AG04449 (cell line): ENCODE measurements at regions not wholly inside any gene's neighbourhood (a gene's known extent, or its start where the extent isn't known, plus 50 kb on each side); places are given as distances from the start of the nearest gene placed in this dataset.

Source experiments
- CTCF ChIA-PET: fragments of 350-600 bp; formaldehyde crosslinking; extraction: SDS; loops from one replicate; lab custom pipeline; 2021; ENCODE audit warnings: antibody characterized with exemption; lab: Yijun Ruan, JAX
- POLR2A ChIA-PET: fragments of 400-600, 350-600 bp; formaldehyde crosslinking; extraction: SDS; loops from one replicate; lab custom pipeline; 2020; ENCODE audit warnings: antibody characterized with exemption, inconsistent platforms; lab: Yijun Ruan, JAX
- DNase-seq: peaks from one replicate; pipeline ENCODE4 v3.0.0-alpha.2; 2010; ENCODE audit warnings: low read depth, low spot score
- H3K4me3 ChIP-seq: 2 replicates; pipeline ENCODE4 v1.5.1; 2011; ENCODE audit warnings: low read depth, mild to moderate bottlenecking, control low read depth, low read length
- TF ChIP-seq, protein P1 (sequence below): IDR thresholded peaks from one replicate; pipeline ENCODE4 v1.5.1; 2011; ENCODE audit warnings: mild to moderate bottlenecking, moderate library complexity, low read length, control low read depth, inconsistent platforms; ENCODE audit not compliant: insufficient read depth; ENCODE audit errors: missing control alignments

- CTCF ChIA-PET, result no interaction called here
- DNase-seq, result no peak
- POLR2A ChIA-PET, result no interaction called here
- H3K4me3 ChIP-seq, result no peak overlapping the region
- TF ChIP-seq, protein P1, sequence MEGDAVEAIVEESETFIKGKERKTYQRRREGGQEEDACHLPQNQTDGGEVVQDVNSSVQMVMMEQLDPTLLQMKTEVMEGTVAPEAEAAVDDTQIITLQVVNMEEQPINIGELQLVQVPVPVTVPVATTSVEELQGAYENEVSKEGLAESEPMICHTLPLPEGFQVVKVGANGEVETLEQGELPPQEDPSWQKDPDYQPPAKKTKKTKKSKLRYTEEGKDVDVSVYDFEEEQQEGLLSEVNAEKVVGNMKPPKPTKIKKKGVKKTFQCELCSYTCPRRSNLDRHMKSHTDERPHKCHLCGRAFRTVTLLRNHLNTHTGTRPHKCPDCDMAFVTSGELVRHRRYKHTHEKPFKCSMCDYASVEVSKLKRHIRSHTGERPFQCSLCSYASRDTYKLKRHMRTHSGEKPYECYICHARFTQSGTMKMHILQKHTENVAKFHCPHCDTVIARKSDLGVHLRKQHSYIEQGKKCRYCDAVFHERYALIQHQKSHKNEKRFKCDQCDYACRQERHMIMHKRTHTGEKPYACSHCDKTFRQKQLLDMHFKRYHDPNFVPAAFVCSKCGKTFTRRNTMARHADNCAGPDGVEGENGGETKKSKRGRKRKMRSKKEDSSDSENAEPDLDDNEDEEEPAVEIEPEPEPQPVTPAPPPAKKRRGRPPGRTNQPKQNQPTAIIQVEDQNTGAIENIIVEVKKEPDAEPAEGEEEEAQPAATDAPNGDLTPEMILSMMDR, result no peak
Measured at GRCh38 chr9:26694381-26695297, 198.0 kb downstream of the CAAP1 start.

- H3K4me3 ChIP-seq, result no peak overlapping the region
- CTCF ChIA-PET, result no interaction called here
- DNase-seq, result no peak
- POLR2A ChIA-PET, result no interaction called here
- TF ChIP-seq, protein P1, result no peak
Measured at GRCh38 chr9:26689041-26689440, 203.6 kb downstream of the CAAP1 start.

DNA sequence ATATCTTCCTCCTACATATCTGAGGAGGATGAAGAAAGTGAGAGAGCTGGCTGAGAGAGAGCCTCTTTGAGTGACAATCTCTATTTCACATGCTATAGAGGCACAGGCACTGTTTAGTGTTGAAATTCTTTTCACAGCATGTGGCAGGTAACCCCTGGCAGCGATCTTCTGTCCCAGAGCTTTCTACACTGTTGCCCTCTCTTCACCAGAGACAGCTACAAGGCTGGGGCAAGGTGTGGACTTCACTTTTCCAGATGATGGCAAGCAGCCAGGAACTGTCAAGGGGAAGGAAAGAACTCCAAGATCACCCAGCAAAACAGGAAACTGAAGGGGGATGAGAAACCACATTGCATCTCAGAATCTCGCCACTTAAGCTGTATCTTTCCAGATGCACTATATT, 205.2 kb downstream of the CAAP1 start:
- ChIA-PET POLR2A (no interaction called here), CTCF (no interaction called here)
- no peak overlapping the region for H3K4me3 ChIP-seq
- no peak for DNase-seq
- TF ChIP-seq, protein P1, result no peak

DNA sequence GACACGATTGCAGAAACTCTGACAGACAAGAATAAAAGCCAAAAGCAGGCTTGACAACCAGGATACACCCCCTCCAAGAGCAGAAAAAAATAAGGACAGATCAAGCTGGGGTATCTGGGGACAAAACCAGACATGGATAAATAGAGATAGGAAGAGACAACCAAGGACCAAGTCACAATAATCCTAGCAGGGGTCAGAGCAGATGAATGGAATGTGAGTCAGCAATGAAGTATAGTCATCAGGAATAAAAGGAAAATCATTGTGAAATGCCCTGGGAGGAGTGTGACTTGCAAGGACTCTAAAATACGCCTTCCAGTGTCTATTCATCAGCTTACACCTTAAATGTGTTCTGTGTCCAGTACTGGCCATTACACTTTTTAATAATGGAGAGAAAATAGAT, 206.8 kb downstream of the CAAP1 start:
- no peak for DNase-seq
- CTCF ChIA-PET, result no interaction called here

DNA sequence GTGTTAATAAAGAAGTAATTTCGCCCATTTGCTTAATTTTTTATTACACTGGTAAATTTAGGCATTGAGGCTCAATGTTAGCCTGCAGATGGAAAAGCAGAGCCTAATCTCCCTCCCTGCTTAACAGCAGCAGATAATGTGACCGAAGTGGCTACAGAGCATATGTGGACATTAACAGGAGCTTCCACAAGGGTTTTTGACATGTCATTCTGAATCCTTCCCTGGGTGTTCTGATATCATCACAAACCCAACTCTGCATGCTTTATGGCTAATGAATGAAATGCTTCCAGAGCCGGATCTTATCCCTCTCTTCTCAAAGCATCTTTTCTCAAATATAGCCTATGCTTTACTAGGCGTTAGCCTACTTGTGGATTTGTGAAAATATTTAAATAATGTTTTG, 208.6 kb downstream of the CAAP1 start:
- POLR2A ChIA-PET, result no interaction called here
- DNase-seq, result no peak
- H3K4me3 ChIP-seq, result no peak overlapping the region
- TF ChIP-seq, protein P1, result no peak
- CTCF ChIA-PET, result no interaction called here

More for the DNA sequence above, 206.8 kb downstream of the CAAP1 start:
- POLR2A ChIA-PET, result no interaction called here
- H3K4me3 ChIP-seq, result no peak overlapping the region
- TF ChIP-seq, protein P1, result no peak

DNA sequence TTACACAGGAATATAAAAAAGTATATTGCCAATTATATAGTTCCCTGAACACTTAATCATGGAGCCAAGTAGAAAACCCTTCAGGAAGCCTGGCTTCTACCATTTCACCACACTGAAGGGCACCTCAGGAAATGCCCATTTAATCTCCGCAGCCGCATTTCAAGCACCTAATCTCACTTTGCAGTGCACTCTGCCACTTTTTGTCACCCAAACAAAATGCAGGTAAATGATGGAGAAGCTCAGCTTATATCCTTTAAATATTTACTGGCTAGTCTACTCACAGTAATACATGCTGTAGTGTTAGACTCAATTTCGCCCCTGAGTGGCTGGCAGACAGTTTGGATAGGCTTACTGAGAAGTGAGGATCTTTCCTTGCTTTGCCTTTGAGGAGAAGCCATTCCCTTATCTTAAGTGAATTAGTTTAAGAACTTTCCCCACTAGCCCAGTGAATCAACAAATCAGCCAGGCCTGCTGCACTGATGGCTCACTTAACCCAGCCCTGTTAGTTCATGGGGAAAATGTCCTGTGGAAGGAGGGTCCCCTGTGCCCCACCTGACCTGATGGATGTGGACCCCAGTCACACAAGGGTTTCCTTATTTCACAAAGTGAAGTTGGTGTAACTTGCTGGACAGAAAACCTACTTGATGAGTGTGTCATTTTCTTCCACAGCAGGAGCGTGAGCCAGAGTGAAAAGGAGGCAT, 209.7 kb downstream of the CAAP1 start:
- no peak for DNase-seq
- ChIA-PET POLR2A (no interaction called here), CTCF (no interaction called here)
- TF ChIP-seq, protein P1, result no peak
- no peak overlapping the region for H3K4me3 ChIP-seq
